8988T (cell line): ENCODE measurements at regions not wholly inside any gene's neighbourhood (a gene's known extent, or its start where the extent isn't known, plus 50 kb on each side); places are given as distances from the start of the nearest gene placed in this dataset.
"Not testable (repeated sequence)": the region's sequence is repeated elsewhere in the genome, so short reads cannot be mapped to it uniquely, and the experiment has no call there.

Experiments
- DNase-seq: peaks from one replicate; pipeline ENCODE4 v3.0.0; 2011

GRCh38 chr16:33913601-33914000 is 454.2 kb downstream of the TP53TG3F start:
- DNase-seq, result not testable (repeated sequence)

- not testable (repeated sequence) for DNase-seq
These were observed 461.5 kb downstream of the TP53TG3F start for GRCh38 chr16:33920761-33921545.

GRCh38 chr16:33922914-33923313 is 463.5 kb downstream of the TP53TG3F start:
- DNase-seq, result not testable (repeated sequence)

GRCh38 chr16:33928026-33928425 is 468.6 kb downstream of the TP53TG3F start:
- DNase-seq, result not testable (repeated sequence)

- DNase-seq, result not testable (repeated sequence)
These were observed 472.8 kb downstream of the TP53TG3F start for GRCh38 chr16:33932191-33932590.

GRCh38 chr16:33933039-33933438 is 473.6 kb downstream of the TP53TG3F start:
- not testable (repeated sequence) for DNase-seq

- not testable (repeated sequence) for DNase-seq
These were observed 476.4 kb downstream of the TP53TG3F start for GRCh38 chr16:33935766-33936165.

GRCh38 chr16:33938097-33938496 is 478.7 kb downstream of the TP53TG3F start:
- DNase-seq, result not testable (repeated sequence)

- not testable (repeated sequence) for DNase-seq
These were observed 502.1 kb downstream of the TP53TG3F start for GRCh38 chr16:33961536-33961935.

GRCh38 chr16:33965534-33965933 is 506.1 kb downstream of the TP53TG3F start:
- not testable (repeated sequence) for DNase-seq

- not testable (repeated sequence) for DNase-seq
These were observed 507.4 kb downstream of the TP53TG3F start for GRCh38 chr16:33966855-33967254.

- DNase-seq, result not testable (repeated sequence)
These were observed 515.1 kb downstream of the TP53TG3F start for GRCh38 chr16:33974557-33974956.

GRCh38 chr16:33975744-33976143 is 516.3 kb downstream of the TP53TG3F start:
- not testable (repeated sequence) for DNase-seq

GRCh38 chr16:33976521-33976920 is 517.1 kb downstream of the TP53TG3F start:
- not testable (repeated sequence) for DNase-seq

GRCh38 chr16:33978784-33979183 is 519.4 kb downstream of the TP53TG3F start:
- DNase-seq, result not testable (repeated sequence)

GRCh38 chr16:33979613-33980012 is 520.2 kb downstream of the TP53TG3F start:
- DNase-seq, result not testable (repeated sequence)

GRCh38 chr16:33980736-33981135 is 521.3 kb downstream of the TP53TG3F start:
- DNase-seq, result not testable (repeated sequence)

GRCh38 chr16:33984428-33984827 is 525.0 kb downstream of the TP53TG3F start:
- not testable (repeated sequence) for DNase-seq

- DNase-seq, result not testable (repeated sequence)
These were observed 527.1 kb downstream of the TP53TG3F start for GRCh38 chr16:33986521-33986920.

GRCh38 chr16:33987348-33987963 is 528.0 kb downstream of the TP53TG3F start:
- DNase-seq, result not testable (repeated sequence)

GRCh38 chr16:33988012-33988411 is 528.6 kb downstream of the TP53TG3F start:
- DNase-seq, result not testable (repeated sequence)

- DNase-seq, result not testable (repeated sequence)
These were observed 531.1 kb downstream of the TP53TG3F start for GRCh38 chr16:33990488-33990887.

- DNase-seq, result not testable (repeated sequence)
These were observed 533.2 kb downstream of the TP53TG3F start for GRCh38 chr16:33992513-33993177.
